HG02798 (cell line): ENCODE measurements at regions not wholly inside any gene's neighbourhood (a gene's known extent, or its start where the extent isn't known, plus 50 kb on each side); places are given as distances from the start of the nearest gene placed in this dataset.

ENCODE experiments used
- ATAC-seq: cut with Tn5 transposase; IDR thresholded peaks from one replicate; pipeline ENCODE4 v1.9.1; 2021; ENCODE audit warnings: mild to moderate bottlenecking; ENCODE audit not compliant: unreplicated experiment, poor library complexity

GRCh38 chr2:192283450-192283849 lies 88.7 kb upstream of the TMEFF2 start:
- ATAC-seq, result no peak

GRCh38 chr2:192278701-192279100 lies 84.0 kb upstream of the TMEFF2 start:
- ATAC-seq, result no peak

GRCh38 chr2:192277494-192278109 lies 82.9 kb upstream of the TMEFF2 start:
- ATAC-seq, result no peak

- no peak for ATAC-seq
Observed at GRCh38 chr2:192275632-192276031, 80.9 kb upstream of the TMEFF2 start.

- no peak for ATAC-seq
Observed at GRCh38 chr2:192267484-192267883, 72.8 kb upstream of the TMEFF2 start.

GRCh38 chr2:192265751-192266150 lies 71.0 kb upstream of the TMEFF2 start:
- ATAC-seq, result no peak

- ATAC-seq, result no peak
Observed at GRCh38 chr2:192254444-192254843, 59.7 kb upstream of the TMEFF2 start.

- ATAC-seq, result no peak
Observed at GRCh38 chr2:192253692-192254091, 59.0 kb upstream of the TMEFF2 start.

GRCh38 chr2:192250961-192251360 lies 56.2 kb upstream of the TMEFF2 start:
- no peak for ATAC-seq

- no peak for ATAC-seq
Observed at GRCh38 chr2:192247456-192247855, 52.7 kb upstream of the TMEFF2 start.

- ATAC-seq, result no peak
Observed at GRCh38 chr2:192246297-192246696, 51.6 kb upstream of the TMEFF2 start.

- ATAC-seq, result no peak
Observed at GRCh38 chr2:192245329-192245728, 50.6 kb upstream of the TMEFF2 start.
